ENCODE measurements at regions not wholly inside any gene's neighbourhood (a gene's known extent, or its start where the extent isn't known, plus 50 kb on each side); places are given as distances from the start of the nearest gene placed in this dataset.

DNA sequence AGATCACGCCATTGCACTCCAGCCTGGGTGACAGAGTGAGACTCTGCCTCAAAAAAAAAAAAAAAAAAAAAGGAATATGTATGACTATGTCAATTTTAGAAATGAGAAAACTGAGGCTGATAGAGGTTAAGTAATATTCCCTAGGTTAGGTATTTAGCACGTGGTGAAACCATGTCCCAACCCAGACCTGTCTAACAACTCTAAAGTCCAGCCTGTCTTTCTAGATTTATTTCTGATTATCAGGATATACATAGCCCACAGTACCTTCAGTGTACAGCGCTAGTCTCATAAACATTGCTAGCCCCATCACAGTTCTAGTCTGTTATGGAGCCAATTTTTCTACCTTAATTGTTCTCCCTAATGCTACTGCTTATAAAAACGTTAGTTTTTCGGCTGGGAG, 88.4 kb upstream of the RAP2B start:
- Mint-ChIP-seq H3K9me3 (ENCODE audit: insufficient read depth) (no peaks in the 10 kb centered on the region), H3K4me1 (no peaks in the 10 kb centered on the region), H3K27ac (no peak overlapping the region), H3K4me3 (no peak overlapping the region), H3K27me3 (no peaks in the 10 kb centered on the region)
- CTCF ChIA-PET, result no interaction called here
- POLR2A ChIA-PET, result no interaction called here
- Histone ChIP-seq H3K4me3 (ENCODE audit: control extremely low read depth in 1 of 5, extremely low read depth in 1 of 5, insufficient read depth in 1 of 5, low read depth in 2 of 5, low read length in 4 of 5) (no peak overlapping the region), H3K79me2 (ENCODE audit: control insufficient read depth, insufficient read depth, low read length) (no peaks in the 10 kb centered on the region), H3K9ac (ENCODE audit: low read length) (no peak overlapping the region), H3K27ac (ENCODE audit: low read length in 2 of 2) (no peak overlapping the region), H2AFZ (ENCODE audit: insufficient read depth, low read depth, low read length, poor library complexity, severe bottlenecking) (no peak overlapping the region), H3K27me3 (replicated peaks in 1 of 4; ENCODE audit: control extremely low read depth in 1 of 4, control insufficient read depth in 3 of 4, insufficient read depth in 4 of 4, low read length in 3 of 4) (no peaks in the 10 kb centered on the region), H4K20me1 (ENCODE audit: control insufficient read depth, insufficient read depth, low read length, poor library complexity, severe bottlenecking) (no peaks in the 10 kb centered on the region), H3K4me1 (ENCODE audit: control insufficient read depth in 2 of 2, insufficient read depth in 2 of 2, low read length in 2 of 2) (no peaks in the 10 kb centered on the region), H3K36me3 (replicated peaks in 1 of 2; ENCODE audit: control extremely low read depth in 1 of 2, control insufficient read depth in 1 of 2, extremely low read depth in 1 of 2, insufficient read depth in 2 of 2, low read length in 1 of 2) (no peaks in the 10 kb centered on the region), H3K4me2 (replicated peaks; ENCODE audit: low read depth, low read length, poor library complexity, severe bottlenecking) (no peak overlapping the region), H3K9me3 (ENCODE audit: control extremely low read depth in 1 of 3, control insufficient read depth in 2 of 3, insufficient read depth in 1 of 3, low read length in 2 of 3) (no peaks in the 10 kb centered on the region)
- no peak for ATAC-seq (ENCODE audit: low read depth)
- TF ChIP-seq, protein P1, sequence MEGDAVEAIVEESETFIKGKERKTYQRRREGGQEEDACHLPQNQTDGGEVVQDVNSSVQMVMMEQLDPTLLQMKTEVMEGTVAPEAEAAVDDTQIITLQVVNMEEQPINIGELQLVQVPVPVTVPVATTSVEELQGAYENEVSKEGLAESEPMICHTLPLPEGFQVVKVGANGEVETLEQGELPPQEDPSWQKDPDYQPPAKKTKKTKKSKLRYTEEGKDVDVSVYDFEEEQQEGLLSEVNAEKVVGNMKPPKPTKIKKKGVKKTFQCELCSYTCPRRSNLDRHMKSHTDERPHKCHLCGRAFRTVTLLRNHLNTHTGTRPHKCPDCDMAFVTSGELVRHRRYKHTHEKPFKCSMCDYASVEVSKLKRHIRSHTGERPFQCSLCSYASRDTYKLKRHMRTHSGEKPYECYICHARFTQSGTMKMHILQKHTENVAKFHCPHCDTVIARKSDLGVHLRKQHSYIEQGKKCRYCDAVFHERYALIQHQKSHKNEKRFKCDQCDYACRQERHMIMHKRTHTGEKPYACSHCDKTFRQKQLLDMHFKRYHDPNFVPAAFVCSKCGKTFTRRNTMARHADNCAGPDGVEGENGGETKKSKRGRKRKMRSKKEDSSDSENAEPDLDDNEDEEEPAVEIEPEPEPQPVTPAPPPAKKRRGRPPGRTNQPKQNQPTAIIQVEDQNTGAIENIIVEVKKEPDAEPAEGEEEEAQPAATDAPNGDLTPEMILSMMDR (IDR thresholded peaks at IDR 0.05), result no peak
- TF ChIP-seq EZH2 (IDR thresholded peaks at IDR 0.05; ENCODE audit: borderline replicate concordance, insufficient read depth, low read depth, low read length, poor library complexity, severe bottlenecking), result no peak
- intact Hi-C loops (cut with micrococcal nuclease), result no loop called here
- DNase-seq, result no peak
- 80% methylated on average over 1 of the region's 5 CpGs for WGBS (ENCODE audit: insufficient coverage)

DNA sequence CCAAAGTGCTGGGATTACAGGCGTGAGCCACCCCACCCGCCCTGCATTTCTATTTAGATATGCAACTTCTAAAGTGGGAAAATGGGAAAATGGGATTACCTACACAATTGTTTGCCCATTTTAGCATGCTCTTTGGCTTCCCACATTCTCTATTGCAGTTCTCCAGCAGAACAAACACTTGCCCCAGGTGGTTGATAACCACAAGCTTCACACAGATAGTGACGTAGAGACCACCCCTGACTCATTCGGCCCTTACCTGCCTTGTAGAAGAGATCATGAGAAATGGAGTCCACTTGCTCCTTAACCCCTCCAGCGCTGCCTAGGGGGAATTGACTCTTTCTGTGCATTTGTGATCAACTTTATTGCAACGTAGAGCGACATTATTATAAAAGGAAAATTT, 83.2 kb upstream of the RAP2B start:
- Mint-ChIP-seq H3K4me3 (no peak overlapping the region), H3K9me3 (ENCODE audit: insufficient read depth) (no peaks in the 10 kb centered on the region), H3K27me3 (peaks cover 11% of the 10 kb centered on the region), H3K4me1 (no peaks in the 10 kb centered on the region), H3K27ac (no peak overlapping the region)
- H3K27me3 ChIP-seq (replicated peaks in 1 of 4; ENCODE audit: control extremely low read depth in 1 of 4, control insufficient read depth in 3 of 4, insufficient read depth in 4 of 4, low read length in 3 of 4), result no peaks in the 10 kb centered on the region
- no peaks in the 10 kb centered on the region for H3K9me3 ChIP-seq (ENCODE audit: control extremely low read depth in 1 of 3, control insufficient read depth in 2 of 3, insufficient read depth in 1 of 3, low read length in 2 of 3)
- no peak overlapping the region for H2AFZ ChIP-seq (ENCODE audit: insufficient read depth, low read depth, low read length, poor library complexity, severe bottlenecking)
- ATAC-seq (ENCODE audit: low read depth) (no peak), DNase-seq (no peak)
- H3K4me3 ChIP-seq (ENCODE audit: control extremely low read depth in 1 of 5, extremely low read depth in 1 of 5, insufficient read depth in 1 of 5, low read depth in 2 of 5, low read length in 4 of 5), result no peak overlapping the region
- H3K27ac ChIP-seq (ENCODE audit: low read length in 2 of 2), result no peak overlapping the region
- 100% methylated on average over 2 of the region's 7 CpGs for WGBS (ENCODE audit: insufficient coverage)
- intact Hi-C loops (cut with micrococcal nuclease), result no loop called here
- H3K79me2 ChIP-seq (ENCODE audit: control insufficient read depth, insufficient read depth, low read length), result no peaks in the 10 kb centered on the region
- POLR2A ChIA-PET, result no interaction called here
- no peak overlapping the region for H3K9ac ChIP-seq (ENCODE audit: low read length)
- CTCF ChIA-PET, result interaction anchor here (0.5 kb wide), 1 partner anchor 47 kb away, joined by 3 read pairs; no protein-coding TSS in a partner anchor
- no peak overlapping the region for H3K4me2 ChIP-seq (replicated peaks; ENCODE audit: low read depth, low read length, poor library complexity, severe bottlenecking)
- H3K4me1 ChIP-seq (ENCODE audit: control insufficient read depth in 2 of 2, insufficient read depth in 2 of 2, low read length in 2 of 2), result no peaks in the 10 kb centered on the region
- no peak for TF ChIP-seq EZH2 (IDR thresholded peaks at IDR 0.05; ENCODE audit: borderline replicate concordance, insufficient read depth, low read depth, low read length, poor library complexity, severe bottlenecking)
- TF ChIP-seq, protein P1 (IDR thresholded peaks at IDR 0.05), result no peak
- H4K20me1 ChIP-seq (ENCODE audit: control insufficient read depth, insufficient read depth, low read length, poor library complexity, severe bottlenecking), result no peaks in the 10 kb centered on the region
- no peaks in the 10 kb centered on the region for H3K36me3 ChIP-seq (replicated peaks in 1 of 2; ENCODE audit: control extremely low read depth in 1 of 2, control insufficient read depth in 1 of 2, extremely low read depth in 1 of 2, insufficient read depth in 2 of 2, low read length in 1 of 2)
